Esophagus squamous epithelium (tissue), 4 donors: ENCODE measurements at regions not wholly inside any gene's neighbourhood (a gene's known extent, or its start where the extent isn't known, plus 50 kb on each side); places are given as distances from the start of the nearest gene placed in this dataset.

ENCODE experiments used
- CTCF ChIP-seq, 6 experiments: fragments of 450-650 bp in 4 of 6; fragments of 200-600 bp in 2 of 6; sonication (generic) in 2 of 6; IDR thresholded peaks; one replicate each; pipeline ENCODE4 v1.5.1; 2016 to 2019; ENCODE audit warnings: antibody characterized with exemption in 6 of 6, mild to moderate bottlenecking in 4 of 6, moderate library complexity in 4 of 6
- POLR2A ChIP-seq, 4 donors: fragments of 450-650 bp; IDR thresholded peaks; one replicate each; pipeline ENCODE4 v1.6.1; 2017; ENCODE audit warnings: antibody characterized with exemption in 4 of 4, mild to moderate bottlenecking in 4 of 4, moderate library complexity in 3 of 4

DNA sequence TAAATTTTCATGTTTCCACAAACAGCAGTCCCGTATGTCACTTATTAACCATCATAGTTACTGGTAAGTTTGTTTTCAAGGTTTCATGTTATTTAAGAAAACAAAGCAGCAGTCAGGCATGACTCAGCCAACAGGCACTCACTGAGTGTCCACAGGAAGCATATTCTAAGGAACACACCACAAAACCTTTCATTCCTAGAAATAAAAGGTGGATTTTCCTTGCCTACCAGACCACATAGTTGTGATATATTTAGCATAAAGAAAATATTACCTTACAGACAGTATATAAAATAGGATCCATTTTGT lies 143.3 kb upstream of the AVPR1A start:
- no peak for TF ChIP-seq CTCF (IDR thresholded peaks at IDR 0.05)
- no peak for TF ChIP-seq POLR2A (IDR thresholded peaks at IDR 0.05)
